HepG2 (cell line): ENCODE measurements at regions not wholly inside any gene's neighbourhood (a gene's known extent, or its start where the extent isn't known, plus 50 kb on each side); places are given as distances from the start of the nearest gene placed in this dataset.

Experiments used
- RFXANK ChIP-seq: IDR thresholded peaks from 2 replicates; pipeline ENCODE4 v1.6.1; 2016
- SIX4 ChIP-seq: sonication (generic); formaldehyde crosslinking; IDR thresholded peaks from 2 replicates; pipeline ENCODE4 v1.4.0; 2020; ENCODE audit warnings: missing genetic modification reagents
- SOX6 ChIP-seq, 2 experiments: fragments of 450-650 bp in 1 of 2; sonication (generic) in 1 of 2; formaldehyde crosslinking in 1 of 2; IDR thresholded peaks; 2 replicates each; pipeline versions ENCODE4 v1.4.0 to v1.6.1; 2017 to 2020; ENCODE audit warnings: antibody characterized with exemption in 1 of 2, mild to moderate bottlenecking in 1 of 2, missing genetic modification reagents in 1 of 2
- ZNF143 ChIP-seq: sonication (generic); formaldehyde crosslinking; IDR thresholded peaks from 2 replicates; pipeline ENCODE4 v1.4.0; 2020; ENCODE audit warnings: missing genetic modification reagents
- TF ChIP-seq, protein P1 (sequence below): sonication (generic); formaldehyde crosslinking; IDR thresholded peaks from 2 replicates; pipeline ENCODE4 v1.5.0; 2020; ENCODE audit warnings: mild to moderate bottlenecking, missing genetic modification reagents, moderate library complexity
- TF ChIP-seq, protein P2 (sequence below): sonication (generic); formaldehyde crosslinking; IDR thresholded peaks from 2 replicates; pipeline ENCODE4 v1.8.1; 2023; ENCODE audit warnings: mild to moderate bottlenecking, missing genetic modification reagents

DNA sequence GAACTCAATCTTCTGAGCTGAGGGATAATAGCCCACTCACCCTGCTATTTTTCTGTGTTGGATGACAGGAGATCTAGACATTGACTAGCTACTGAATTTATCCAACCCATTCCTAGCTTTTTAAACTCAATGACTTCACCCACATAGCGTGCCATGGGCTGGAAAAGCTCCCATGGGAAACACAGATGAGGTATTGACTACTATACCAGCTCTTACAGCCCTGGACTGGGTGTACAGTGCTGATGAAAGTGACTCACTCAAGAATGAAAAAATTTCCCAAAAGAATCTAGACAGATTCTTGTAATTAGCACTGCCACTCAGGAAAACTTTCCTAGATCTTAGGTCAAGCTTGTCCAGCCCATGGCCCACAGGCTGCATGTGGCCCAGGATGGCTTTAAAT, 72.7 kb upstream of the NREP start:
- TF ChIP-seq RFXANK (CRISPR knock-in tag): no peak
- TF ChIP-seq, protein P1, sequence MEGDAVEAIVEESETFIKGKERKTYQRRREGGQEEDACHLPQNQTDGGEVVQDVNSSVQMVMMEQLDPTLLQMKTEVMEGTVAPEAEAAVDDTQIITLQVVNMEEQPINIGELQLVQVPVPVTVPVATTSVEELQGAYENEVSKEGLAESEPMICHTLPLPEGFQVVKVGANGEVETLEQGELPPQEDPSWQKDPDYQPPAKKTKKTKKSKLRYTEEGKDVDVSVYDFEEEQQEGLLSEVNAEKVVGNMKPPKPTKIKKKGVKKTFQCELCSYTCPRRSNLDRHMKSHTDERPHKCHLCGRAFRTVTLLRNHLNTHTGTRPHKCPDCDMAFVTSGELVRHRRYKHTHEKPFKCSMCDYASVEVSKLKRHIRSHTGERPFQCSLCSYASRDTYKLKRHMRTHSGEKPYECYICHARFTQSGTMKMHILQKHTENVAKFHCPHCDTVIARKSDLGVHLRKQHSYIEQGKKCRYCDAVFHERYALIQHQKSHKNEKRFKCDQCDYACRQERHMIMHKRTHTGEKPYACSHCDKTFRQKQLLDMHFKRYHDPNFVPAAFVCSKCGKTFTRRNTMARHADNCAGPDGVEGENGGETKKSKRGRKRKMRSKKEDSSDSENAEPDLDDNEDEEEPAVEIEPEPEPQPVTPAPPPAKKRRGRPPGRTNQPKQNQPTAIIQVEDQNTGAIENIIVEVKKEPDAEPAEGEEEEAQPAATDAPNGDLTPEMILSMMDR: no peak
- TF ChIP-seq, protein P2, sequence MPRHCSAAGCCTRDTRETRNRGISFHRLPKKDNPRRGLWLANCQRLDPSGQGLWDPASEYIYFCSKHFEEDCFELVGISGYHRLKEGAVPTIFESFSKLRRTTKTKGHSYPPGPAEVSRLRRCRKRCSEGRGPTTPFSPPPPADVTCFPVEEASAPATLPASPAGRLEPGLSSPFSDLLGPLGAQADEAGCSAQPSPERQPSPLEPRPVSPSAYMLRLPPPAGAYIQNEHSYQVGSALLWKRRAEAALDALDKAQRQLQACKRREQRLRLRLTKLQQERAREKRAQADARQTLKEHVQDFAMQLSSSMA (CRISPR knock-in tag): no peak
- TF ChIP-seq SOX6 (IDR thresholded peaks at IDR 0.05): no peak
- no peak for TF ChIP-seq SOX6 (CRISPR knock-in tag; IDR thresholded peaks at IDR 0.05)
- no peak for TF ChIP-seq SIX4 (CRISPR knock-in tag)
- no peak for TF ChIP-seq ZNF143 (CRISPR knock-in tag)
